ENCODE measurements at regions not wholly inside any gene's neighbourhood (a gene's known extent, or its start where the extent isn't known, plus 50 kb on each side); places are given as distances from the start of the nearest gene placed in this dataset.

GRCh38 chr2:12879649-12880048 is 162.9 kb downstream of the TRIB2 start:
- Histone ChIP-seq H3K4me2 (ENCODE audit: insufficient read depth, insufficient read length, low read length) (no peak overlapping the region), H2BK5ac (ENCODE audit: insufficient read length, low read length) (no peak overlapping the region), H3K79me2 (ENCODE audit: insufficient read depth, low read length) (no peaks in the 10 kb centered on the region), H4K5ac (ENCODE audit: insufficient read length, low read depth, low read length) (no peak overlapping the region), H3K4ac (ENCODE audit: low read depth, low read length) (no peak overlapping the region), H2AK5ac (ENCODE audit: insufficient read length, low read length) (no peak overlapping the region), H3K4me1 (ENCODE audit: insufficient read depth, low read length) (no peaks in the 10 kb centered on the region; the same call in 1 of the 2 replicates), H3T11ph (ENCODE audit: low read length) (no peak overlapping the region), H3K56ac (ENCODE audit: insufficient read length, low read depth, low read length) (no peak overlapping the region), H2BK20ac (ENCODE audit: low read depth, low read length, poor library complexity, severe bottlenecking) (no peak overlapping the region), H3K9me3 (ENCODE audit: control insufficient read depth, low read depth, low read length) (no peaks in the 10 kb centered on the region), H3K18ac (ENCODE audit: insufficient read length, low read depth, low read length) (no peak overlapping the region), H2AFZ (ENCODE audit: low read length) (no peak overlapping the region), H4K8ac (replicated peaks; ENCODE audit: insufficient read length, low read depth, low read length) (no peak overlapping the region), H3K9ac (ENCODE audit: extremely low read depth, insufficient read length, low read length) (no peak overlapping the region), H3K23ac (ENCODE audit: insufficient read length, low read depth, low read length) (no peak overlapping the region), H3K27ac (ENCODE audit: insufficient read length, low read depth, low read length) (no peak overlapping the region), H2BK12ac (ENCODE audit: insufficient read length, low read depth, low read length) (no peak overlapping the region), H3K27me3 (ENCODE audit: insufficient read depth, low read length) (no peaks in the 10 kb centered on the region; the same call in 1 of the 2 replicates), H2BK120ac (ENCODE audit: low read depth, low read length, poor library complexity, severe bottlenecking) (no peak overlapping the region), H3K79me1 (ENCODE audit: insufficient read depth, low read depth, low read length, poor library complexity, severe bottlenecking) (no peaks in the 10 kb centered on the region), H3K14ac (ENCODE audit: insufficient read depth, low read length) (no peak overlapping the region), H4K91ac (ENCODE audit: insufficient read length, low read depth, low read length) (no peak overlapping the region), H3K23me2 (ENCODE audit: insufficient read length, low read depth, low read length, poor library complexity, severe bottlenecking) (no peaks in the 10 kb centered on the region), H2BK15ac (ENCODE audit: low read depth, low read length) (no peak overlapping the region), H4K20me1 (ENCODE audit: control insufficient read depth, insufficient read depth, insufficient read length) (no peaks in the 10 kb centered on the region)
- Mint-ChIP-seq H3K9me3 (no peaks in the 10 kb centered on the region), H3K4me1 (no peaks in the 10 kb centered on the region), H3K36me3 (ENCODE audit: insufficient read depth in 1 of 3, low read depth in 3 of 3) (no peaks in the 10 kb centered on the region), H3K4me3 (no peak overlapping the region), H3K27ac (no peak overlapping the region), H3K27me3 (ENCODE audit: low read depth) (no peaks in the 10 kb centered on the region)
- DNase-seq, result no peak
- WGBS (ENCODE audit: extremely low coverage, insufficient read length, low lambda C conversion rate), result no CpG with 5 or more reads among the region's 1 CpG
- no peak for TF ChIP-seq CTCF (conservative IDR thresholded peaks at IDR 0.05)
